Left lung (tissue), 4 donors: ENCODE measurements at regions not wholly inside any gene's neighbourhood (a gene's known extent, or its start where the extent isn't known, plus 50 kb on each side); places are given as distances from the start of the nearest gene placed in this dataset.
A peak's percentile ranks its signal among the peaks of the same experiment; 100 is the strongest.

ENCODE experiments used
- ATAC-seq: fragments of 200-7000 bp; cut with Tn5 transposase; one replicate; pipeline ENCODE4 v1.9.1; 2020; ENCODE audit warnings: moderate library complexity
- DNase-seq, 4 donors: peaks; one replicate each; pipeline ENCODE4 v3.0.0-alpha.2; 2013 to 2020
- H3K27ac ChIP-seq, 2 donors: fragments of 200-600 bp; sonication (generic) in 1 of 2; one replicate each; pipeline versions ENCODE4 v1.5.0 to v1.8.0; 2020 to 2021
- H3K27me3 ChIP-seq, 2 donors: fragments of 200-600 bp; sonication (generic) in 1 of 2; one replicate each; pipeline versions ENCODE4 v1.5.0 to v1.8.0; 2020 to 2021
- H3K36me3 ChIP-seq, 2 donors: fragments of 200-600 bp; sonication (generic) in 1 of 2; one replicate each; pipeline versions ENCODE4 v1.5.0 to v1.8.0; 2020 to 2021
- H3K4me1 ChIP-seq, 2 donors: fragments of 200-600 bp; one replicate each; pipeline ENCODE4 v1.8.0; 2021
- H3K4me3 ChIP-seq, 2 donors: fragments of 200-600 bp; sonication (generic) in 1 of 2; one replicate each; pipeline versions ENCODE4 v1.5.0 to v1.8.0; 2020 to 2021; ENCODE audit warnings: mild to moderate bottlenecking in 1 of 2
- H3K9me3 ChIP-seq, 2 donors: fragments of 200-600 bp; sonication (generic) in 1 of 2; one replicate each; pipeline versions ENCODE4 v1.5.0 to v1.8.0; 2020 to 2021
- CTCF ChIP-seq, 2 donors: fragments of 200-600 bp; sonication (generic) in 1 of 2; IDR thresholded peaks; one replicate each; pipeline versions ENCODE4 v1.5.0 to v1.8.0; 2021; ENCODE audit warnings: antibody characterized with exemption in 2 of 2
- intact Hi-C, 2 donors: fragments of 100-400 bp; cut with DNase I; formaldehyde crosslinking; loops; one replicate each; pipeline versions ENCODE4 v1.11.2 to v1.14.2; 2022
- donor health status: DM: no; HTN: yes; CAD: no.
- donor health status: DM: no; HTN: no; CAD: no.

GRCh38 chr1:62381831-62382657, 54.8 kb upstream of the USP1 start:
- no peak overlapping the region for H3K27ac ChIP-seq
- ATAC-seq (no peak), DNase-seq (no peak)
- H3K27me3 ChIP-seq, result no peaks in the 10 kb centered on the region
- no peaks in the 10 kb centered on the region for H3K4me1 ChIP-seq
- no peaks in the 10 kb centered on the region for H3K36me3 ChIP-seq
- H3K4me3 ChIP-seq, result no peak overlapping the region
- intact Hi-C loops, result no loop called here
- no peaks in the 10 kb centered on the region for H3K9me3 ChIP-seq
- no peak for TF ChIP-seq CTCF (IDR thresholded peaks at IDR 0.05)

GRCh38 chr1:62382658-62382955, 54.2 kb upstream of the USP1 start:
- no peak for TF ChIP-seq CTCF (IDR thresholded peaks at IDR 0.05)
- intact Hi-C loops, result no loop called here
- Histone ChIP-seq H3K4me3 (no peak overlapping the region), H3K27ac (no peak overlapping the region), H3K4me1 (no peaks in the 10 kb centered on the region), H3K36me3 (no peaks in the 10 kb centered on the region), H3K27me3 (no peaks in the 10 kb centered on the region), H3K9me3 (no peaks in the 10 kb centered on the region)
- no peak for DNase-seq
- ATAC-seq, result no peak

GRCh38 chr1:62384276-62385005, 52.4 kb upstream of the USP1 start:
- no peaks in the 10 kb centered on the region for H3K27me3 ChIP-seq
- H3K27ac ChIP-seq, result no peak overlapping the region
- H3K9me3 ChIP-seq, result no peaks in the 10 kb centered on the region
- intact Hi-C loops, result no loop called here
- H3K4me1 ChIP-seq, result no peaks in the 10 kb centered on the region
- DNase-seq (peak in 2 of 4 donors; percentile 68 to 86), ATAC-seq (peak; percentile 74)
- TF ChIP-seq CTCF (IDR thresholded peaks at IDR 0.05), result no peak
- no peak overlapping the region for H3K4me3 ChIP-seq
- no peaks in the 10 kb centered on the region for H3K36me3 ChIP-seq

GRCh38 chr1:62385923-62386322, 50.9 kb upstream of the USP1 start:
- Histone ChIP-seq H3K9me3 (no peaks in the 10 kb centered on the region), H3K27me3 (no peaks in the 10 kb centered on the region), H3K4me1 (no peaks in the 10 kb centered on the region), H3K4me3 (no peak overlapping the region), H3K36me3 (no peaks in the 10 kb centered on the region), H3K27ac (no peak overlapping the region)
- no peak for DNase-seq
- no peak for TF ChIP-seq CTCF (IDR thresholded peaks at IDR 0.05)
- ATAC-seq, result no peak
- intact Hi-C loops, result no loop called here

GRCh38 chr1:62386351-62387121, 50.3 kb upstream of the USP1 start:
- Histone ChIP-seq H3K36me3 (no peaks in the 10 kb centered on the region), H3K4me3 (no peak overlapping the region), H3K9me3 (no peaks in the 10 kb centered on the region), H3K27me3 (no peaks in the 10 kb centered on the region), H3K27ac (no peak overlapping the region), H3K4me1 (no peaks in the 10 kb centered on the region)
- TF ChIP-seq CTCF (IDR thresholded peaks at IDR 0.05), result no peak
- ATAC-seq (no peak), DNase-seq (peak in 1 of 4 donors; percentile 24)
- intact Hi-C loops, result no loop called here
